H1 (cell line): ENCODE measurements at regions not wholly inside any gene's neighbourhood (a gene's known extent, or its start where the extent isn't known, plus 50 kb on each side); places are given as distances from the start of the nearest gene placed in this dataset.

Experiments used
- CHD1 ChIP-seq: IDR thresholded peaks from 2 replicates; pipeline ENCODE4 v1.6.1; 2012; ENCODE audit warnings: low read depth, low read length, improper control_type of control experiment
- SAP30 ChIP-seq: fragments of 300-600 bp; sonication (generic); IDR thresholded peaks from 2 replicates; pipeline ENCODE4 v1.7.1; 2012; ENCODE audit warnings: low read length, moderate library complexity, mild to moderate bottlenecking, inconsistent platforms; ENCODE audit not compliant: insufficient read depth, insufficient replicate concordance
- SIRT6 ChIP-seq: IDR thresholded peaks from one replicate; pipeline ENCODE4 v1.7.1; 2012; ENCODE audit warnings: low read length, inconsistent platforms
- SP2 ChIP-seq: IDR thresholded peaks from 2 replicates; pipeline ENCODE4 v1.6.1; 2012; ENCODE audit warnings: mild to moderate bottlenecking, low read length, inconsistent platforms
- SP4 ChIP-seq: IDR thresholded peaks from 2 replicates; pipeline ENCODE4 v1.6.1; 2012; ENCODE audit warnings: low read length, inconsistent platforms
- SUZ12 ChIP-seq: fragments of 200-600 bp; sonication (generic); IDR thresholded peaks from 2 replicates; pipeline ENCODE4 v1.6.1; 2012; ENCODE audit warnings: mild to moderate bottlenecking, inconsistent platforms, low read length, moderate library complexity, mixed read lengths
- TAF1 ChIP-seq: IDR thresholded peaks from 2 replicates; pipeline ENCODE4 v1.6.1; 2011; ENCODE audit warnings: mild to moderate bottlenecking, low read depth, low read length
- YY1 ChIP-seq: IDR thresholded peaks from 2 replicates; pipeline ENCODE4 v1.6.1; 2011; ENCODE audit warnings: low read depth, mild to moderate bottlenecking, low read length
- ZNF274 ChIP-seq: IDR thresholded peaks from 2 replicates; pipeline ENCODE4 v1.7.0; 2012; ENCODE audit warnings: low read length, borderline replicate concordance; ENCODE audit errors: extremely low read depth

- TF ChIP-seq SP4: no peak
- no peak for TF ChIP-seq CHD1
- TF ChIP-seq YY1: no peak
- no peak for TF ChIP-seq SUZ12
- no peak for TF ChIP-seq SIRT6
- no peak for TF ChIP-seq SAP30
- no peak for TF ChIP-seq ZNF274
- no peak for TF ChIP-seq TAF1
- no peak for TF ChIP-seq SP2
These were observed 513.3 kb downstream of the HAO1 start (continued) for GRCh38 chr20:7426890-7427496.
